GM23248 (cell line): ENCODE measurements at regions not wholly inside any gene's neighbourhood (a gene's known extent, or its start where the extent isn't known, plus 50 kb on each side); places are given as distances from the start of the nearest gene placed in this dataset.

Source experiments
- EZH2 ChIP-seq: fragments of 200-600 bp; sonication (generic); IDR thresholded peaks from 2 replicates; pipeline ENCODE4 v1.6.1; 2018; ENCODE audit warnings: antibody characterized with exemption, mild to moderate bottlenecking; ENCODE audit not compliant: insufficient read depth, poor library complexity, severe bottlenecking
- EZH2phosphoT487 ChIP-seq: fragments of 200-600 bp; sonication (generic); IDR thresholded peaks from 2 replicates; pipeline ENCODE4 v1.6.1; 2018; ENCODE audit warnings: antibody characterized with exemption, moderate library complexity, mild to moderate bottlenecking, low read depth; ENCODE audit not compliant: insufficient read depth

GRCh38 chr9:71524996-71525580, 243.2 kb downstream of the CEMIP2 start:
- TF ChIP-seq EZH2, result no peak
- TF ChIP-seq EZH2phosphoT487, result no peak
